H9 (cell line): ENCODE measurements at regions not wholly inside any gene's neighbourhood (a gene's known extent, or its start where the extent isn't known, plus 50 kb on each side); places are given as distances from the start of the nearest gene placed in this dataset.

ENCODE experiments used
- DNase-seq: peaks from one replicate; pipeline ENCODE4 v3.0.0-alpha.2; 2017
- H2AFZ ChIP-seq: one replicate; pipeline ENCODE4 v1.6.1; 2013; ENCODE audit warnings: mild to moderate bottlenecking, low read length, control low read depth, moderate library complexity
- H2AK5ac ChIP-seq: 2 replicates; pipeline ENCODE4 v1.6.1; 2013; ENCODE audit warnings: low read length, control low read depth, mixed read lengths; ENCODE audit not compliant: insufficient read length
- H2BK120ac ChIP-seq: one replicate; pipeline ENCODE4 v1.6.1; 2013; ENCODE audit warnings: low read depth, mild to moderate bottlenecking, low read length, control low read depth, inconsistent platforms; ENCODE audit not compliant: poor library complexity, severe bottlenecking
- H2BK12ac ChIP-seq: 2 replicates; pipeline ENCODE4 v1.6.1; 2013; ENCODE audit warnings: low read length, control low read depth, mixed read lengths, low read depth; ENCODE audit not compliant: insufficient read length
- H2BK15ac ChIP-seq: 2 replicates; pipeline ENCODE4 v1.6.1; 2013; ENCODE audit warnings: low read depth, low read length, control low read depth
- H2BK20ac ChIP-seq: one replicate; pipeline ENCODE4 v1.6.1; 2013; ENCODE audit warnings: low read depth, mild to moderate bottlenecking, low read length, control low read depth, inconsistent platforms; ENCODE audit not compliant: poor library complexity, severe bottlenecking
- H2BK5ac ChIP-seq: 2 replicates; pipeline ENCODE4 v1.6.1; 2013; ENCODE audit warnings: low read length, control low read depth, mixed read lengths; ENCODE audit not compliant: insufficient read length
- H3K14ac ChIP-seq: 2 replicates; pipeline ENCODE4 v1.6.1; 2013; ENCODE audit warnings: low read length, control low read depth; ENCODE audit not compliant: insufficient read depth
- H3K18ac ChIP-seq: 2 replicates; pipeline ENCODE4 v1.6.1; 2013; ENCODE audit warnings: low read depth, mild to moderate bottlenecking, mixed read lengths, low read length, control low read depth; ENCODE audit not compliant: insufficient read length
- H3K23ac ChIP-seq: 2 replicates; pipeline ENCODE4 v1.6.1; 2013; ENCODE audit warnings: low read length, control low read depth, mixed read lengths, low read depth; ENCODE audit not compliant: insufficient read length
- H3K23me2 ChIP-seq: 2 replicates; pipeline ENCODE4 v1.6.1; 2013; ENCODE audit warnings: low read depth, mild to moderate bottlenecking, mixed read lengths, low read length, control low read depth; ENCODE audit not compliant: insufficient read length, poor library complexity, severe bottlenecking
- H3K27ac ChIP-seq: 2 replicates; pipeline ENCODE4 v1.5.1; 2013; ENCODE audit warnings: low read length, control low read depth, mixed read lengths, low read depth; ENCODE audit not compliant: insufficient read length
- H3K27me3 ChIP-seq: 2 replicates; pipeline ENCODE4 v1.6.1; 2013; ENCODE audit warnings: low read length, control low read depth, inconsistent platforms; ENCODE audit not compliant: insufficient read depth
- H3K4ac ChIP-seq: 2 replicates; pipeline ENCODE4 v1.6.1; 2013; ENCODE audit warnings: low read depth, mild to moderate bottlenecking, control low read depth, inconsistent platforms, low read length, moderate library complexity
- H3K4me1 ChIP-seq: 2 replicates; pipeline ENCODE4 v1.6.1; 2013; ENCODE audit warnings: low read length, control low read depth, inconsistent platforms; ENCODE audit not compliant: insufficient read depth
- H3K4me2 ChIP-seq: 2 replicates; pipeline ENCODE4 v1.6.1; 2013; ENCODE audit warnings: low read length, control low read depth, mixed read lengths; ENCODE audit not compliant: insufficient read length, insufficient read depth
- H3K56ac ChIP-seq: 2 replicates; pipeline ENCODE4 v1.6.1; 2013; ENCODE audit warnings: low read depth, mild to moderate bottlenecking, mixed read lengths, low read length, control low read depth; ENCODE audit not compliant: insufficient read length
- H3K79me1 ChIP-seq: 2 replicates; pipeline ENCODE4 v1.6.1; 2013; ENCODE audit warnings: low read depth, mild to moderate bottlenecking, moderate library complexity, low read length, control low read depth, inconsistent platforms; ENCODE audit not compliant: insufficient read depth, poor library complexity, severe bottlenecking
- H3K79me2 ChIP-seq: 2 replicates; pipeline ENCODE4 v1.6.1; 2013; ENCODE audit warnings: low read length, control low read depth, inconsistent platforms; ENCODE audit not compliant: insufficient read depth
- H3K9ac ChIP-seq: 2 replicates; pipeline ENCODE4 v1.6.1; 2013; ENCODE audit warnings: low read length, control low read depth, mixed read lengths; ENCODE audit not compliant: insufficient read length; ENCODE audit errors: extremely low read depth
- H3K9me3 ChIP-seq: one replicate; pipeline ENCODE4 v1.6.1; 2013; ENCODE audit warnings: low read depth, low read length, inconsistent platforms; ENCODE audit not compliant: control insufficient read depth
- H3T11ph ChIP-seq: one replicate; pipeline ENCODE4 v1.6.1; 2013; ENCODE audit warnings: mild to moderate bottlenecking, low read length, control low read depth, inconsistent platforms
- H4K20me1 ChIP-seq: one replicate; pipeline ENCODE4 v1.6.1; 2013; ENCODE audit not compliant: control insufficient read depth, insufficient read length, insufficient read depth
- H4K5ac ChIP-seq: 2 replicates; pipeline ENCODE4 v1.6.1; 2013; ENCODE audit warnings: low read depth, mild to moderate bottlenecking, mixed read lengths, low read length, control low read depth; ENCODE audit not compliant: insufficient read length
- H4K8ac ChIP-seq: replicated peaks from 2 replicates; pipeline ENCODE4 v1.6.1; 2013; ENCODE audit warnings: low read length, control low read depth, mixed read lengths, low read depth; ENCODE audit not compliant: insufficient read length
- H4K91ac ChIP-seq: 2 replicates; pipeline ENCODE4 v1.6.1; 2013; ENCODE audit warnings: low read depth, mild to moderate bottlenecking, moderate library complexity, mixed read lengths, low read length, control low read depth; ENCODE audit not compliant: insufficient read length
- H3K27ac Mint-ChIP-seq, 3 experiments: 2 replicates in 2 of 3; 3 replicates in 1 of 3; pipeline ENCODE4 v1.8.0; 2020 to 2021; ENCODE audit warnings: mixed read lengths in 3 of 3, mild to moderate bottlenecking in 1 of 3, moderate library complexity in 1 of 3
- H3K27me3 Mint-ChIP-seq: 2 replicates; pipeline ENCODE4 v1.8.0; 2021; ENCODE audit warnings: low read depth, mild to moderate bottlenecking, moderate library complexity, mixed read lengths
- H3K36me3 Mint-ChIP-seq, 3 experiments: 2 replicates in 2 of 3; 3 replicates in 1 of 3; pipeline ENCODE4 v1.8.0; 2020 to 2021; ENCODE audit warnings: low read depth in 3 of 3, mixed read lengths in 3 of 3; ENCODE audit not compliant: insufficient read depth in 1 of 3
- H3K4me1 Mint-ChIP-seq, 2 experiments: 2 replicates each; pipeline ENCODE4 v1.8.0; 2020; ENCODE audit warnings: mixed read lengths in 2 of 2
- H3K4me3 Mint-ChIP-seq, 2 experiments: 2 replicates in 1 of 2; 3 replicates in 1 of 2; pipeline ENCODE4 v1.8.0; 2020 to 2021; ENCODE audit warnings: mild to moderate bottlenecking in 2 of 2, mixed read lengths in 2 of 2, moderate library complexity in 1 of 2
- H3K9me3 Mint-ChIP-seq, 2 experiments: 2 replicates in 1 of 2; 3 replicates in 1 of 2; pipeline ENCODE4 v1.8.0; 2020; ENCODE audit warnings: mild to moderate bottlenecking in 2 of 2, mixed read lengths in 2 of 2, moderate library complexity in 1 of 2
- CTCF ChIP-seq: fragments of 200-600 bp; sonication (generic); conservative IDR thresholded peaks from 3 replicates; pipeline ENCODE4 v1.8.0; 2021; ENCODE audit warnings: antibody characterized with exemption, mild to moderate bottlenecking
- WGBS: extraction: QIAGEN DNeasy Blood & Tissue Kit; methylation state at CpG from one replicate; pipeline ENCODE4 v1.1.7; 2013; ENCODE audit warnings: missing lambda C conversion rate, low lambda C conversion rate, mixed read lengths; ENCODE audit not compliant: insufficient read length; ENCODE audit errors: extremely low coverage; 5-methylcytosine and 5-hydroxymethylcytosine counted together

DNA sequence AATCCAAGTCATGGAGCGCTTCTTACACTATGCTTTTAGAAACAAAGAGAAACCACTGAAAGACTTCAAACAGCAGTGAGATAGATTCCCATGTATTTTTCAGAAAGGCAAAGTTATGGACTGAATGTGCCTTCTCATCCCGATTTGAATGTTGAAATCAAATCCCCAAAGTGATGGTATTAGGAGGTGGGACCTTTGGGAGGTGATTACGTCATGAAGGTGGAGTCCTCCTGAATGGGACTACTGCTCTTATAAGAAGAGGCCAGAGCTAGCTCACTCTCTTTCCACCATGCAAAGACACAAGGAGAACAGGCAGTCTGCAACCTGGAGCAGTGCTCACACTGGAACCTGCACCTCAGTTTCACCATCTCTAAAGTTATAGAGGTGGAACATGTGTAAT, 1279.8 kb downstream of the GATA3 start:
- Histone ChIP-seq H2AK5ac (no peak overlapping the region), H3K9ac (no peak overlapping the region), H2BK5ac (no peak overlapping the region), H3K4ac (no peak overlapping the region), H3K27me3 (no peaks in the 10 kb centered on the region), H2AFZ (no peak overlapping the region), H4K8ac (no peak overlapping the region), H3K23me2 (no peaks in the 10 kb centered on the region), H3K4me1 (no peaks in the 10 kb centered on the region), H2BK12ac (no peak overlapping the region), H3K56ac (no peak overlapping the region), H3K4me2 (no peak overlapping the region), H4K20me1 (no peaks in the 10 kb centered on the region), H3K79me2 (no peaks in the 10 kb centered on the region), H4K91ac (no peak overlapping the region), H3K27ac (no peak overlapping the region), H3K14ac (no peak overlapping the region), H2BK15ac (no peak overlapping the region), H4K5ac (no peak overlapping the region), H3K18ac (no peak overlapping the region), H3T11ph (no peak overlapping the region), H3K23ac (no peak overlapping the region), H2BK20ac (no peak overlapping the region), H3K79me1 (no peaks in the 10 kb centered on the region), H3K9me3 (no peaks in the 10 kb centered on the region), H2BK120ac (no peak overlapping the region)
- Mint-ChIP-seq H3K4me1 (no peaks in the 10 kb centered on the region), H3K36me3 (peaks cover 0 to 4% (median 0%) of the 10 kb centered on the region in 3 experiments; a peak in 3 of 7 replicates), H3K9me3 (no peaks in the 10 kb centered on the region), H3K4me3 (no peak overlapping the region), H3K27me3 (no peaks in the 10 kb centered on the region), H3K27ac (no peak overlapping the region; a peak in 1 of 7 replicates)
- DNase-seq, result no peak
- no CpG with 5 or more reads among the region's 3 CpGs for WGBS
- no peak for TF ChIP-seq CTCF
